Stimulated activated CD4-positive, alpha-beta T cell treated with anti-CD3 and anti-CD28 coated beads, Interleukin-15, amount 100 ng/mL, for 24 hours (primary cell): ENCODE measurements at regions not wholly inside any gene's neighbourhood (a gene's known extent, or its start where the extent isn't known, plus 50 kb on each side); places are given as distances from the start of the nearest gene placed in this dataset.

Experiments
- DNase-seq: peaks from one replicate; pipeline ENCODE4 v3.0.0-alpha.2; 2020

DNA sequence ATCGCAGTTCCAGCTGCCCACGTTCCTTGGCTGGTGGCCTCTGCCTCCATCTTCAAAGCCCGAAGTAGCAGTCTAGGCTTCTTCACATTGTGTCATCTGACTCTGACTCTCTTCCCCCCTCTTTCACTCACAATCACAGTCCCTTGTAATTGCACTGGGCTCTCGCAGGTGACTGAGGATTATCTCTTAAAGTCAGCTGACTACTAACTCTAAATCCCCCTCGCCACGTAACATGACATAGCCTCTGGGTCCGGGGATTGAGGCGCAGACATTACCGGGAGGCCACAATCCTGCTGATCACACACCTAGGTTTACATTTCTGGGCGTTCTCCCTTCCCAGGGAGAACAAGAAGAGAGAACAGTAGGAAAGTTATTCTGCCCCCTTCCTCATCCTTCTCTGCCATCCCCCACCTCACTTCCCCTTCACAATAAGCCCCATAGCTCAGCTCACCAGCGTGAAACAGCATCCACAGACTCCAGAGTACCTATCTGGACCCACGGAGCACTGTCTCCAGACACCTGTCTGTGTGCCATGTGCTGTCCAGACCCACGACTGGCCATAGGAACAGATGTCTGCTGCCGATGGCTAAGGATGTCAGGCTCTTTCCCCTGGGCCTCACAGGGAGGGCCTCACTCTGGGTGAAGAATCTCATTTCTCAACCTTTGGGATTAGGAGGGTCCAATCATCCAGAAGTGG is 64.3 kb upstream of the FZD7 start:
- DNase-seq = no peak

DNA sequence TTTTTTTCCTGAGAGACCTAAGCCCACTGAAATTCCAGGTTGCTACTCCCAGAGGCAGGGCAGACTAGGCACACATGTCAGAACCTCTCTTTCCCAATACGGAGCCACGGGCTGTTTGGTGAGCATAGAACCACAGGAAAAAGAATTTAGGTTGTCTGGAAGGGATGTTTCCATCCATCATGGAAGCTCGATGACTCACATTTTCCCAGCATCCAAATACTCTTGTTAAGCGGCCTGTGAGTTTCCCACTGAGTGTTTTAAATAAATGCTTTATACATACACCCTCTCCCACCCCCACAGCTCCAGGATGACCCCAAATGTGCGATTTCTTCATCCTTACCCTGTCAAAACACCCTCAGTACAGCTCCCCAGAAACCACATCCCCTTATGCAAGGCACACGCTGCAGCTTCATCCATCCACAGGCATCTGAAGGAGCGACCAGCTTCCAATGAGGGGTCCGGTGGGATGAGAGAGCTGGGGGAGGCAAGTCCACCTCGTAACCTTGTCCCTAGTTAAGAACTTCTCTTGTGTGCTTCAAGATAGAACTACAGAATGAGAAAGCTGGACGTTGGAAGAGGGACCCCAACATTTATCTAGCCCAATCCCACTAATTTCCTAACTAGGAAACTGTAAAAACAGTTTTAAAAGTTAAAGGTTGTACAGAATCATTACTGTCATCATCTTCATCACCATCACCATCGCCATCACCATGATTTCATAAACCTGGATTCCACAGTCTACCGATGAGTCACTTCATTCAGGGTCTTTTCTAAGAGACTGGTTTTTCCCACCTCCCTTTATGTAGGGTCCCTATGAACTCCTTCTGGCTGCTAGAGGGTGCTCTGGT is 63.5 kb upstream of the FZD7 start:
- DNase-seq = no peak

- no peak for DNase-seq
Observed at GRCh38 chr2:201970786-201971108, 62.9 kb upstream of the FZD7 start.

DNA sequence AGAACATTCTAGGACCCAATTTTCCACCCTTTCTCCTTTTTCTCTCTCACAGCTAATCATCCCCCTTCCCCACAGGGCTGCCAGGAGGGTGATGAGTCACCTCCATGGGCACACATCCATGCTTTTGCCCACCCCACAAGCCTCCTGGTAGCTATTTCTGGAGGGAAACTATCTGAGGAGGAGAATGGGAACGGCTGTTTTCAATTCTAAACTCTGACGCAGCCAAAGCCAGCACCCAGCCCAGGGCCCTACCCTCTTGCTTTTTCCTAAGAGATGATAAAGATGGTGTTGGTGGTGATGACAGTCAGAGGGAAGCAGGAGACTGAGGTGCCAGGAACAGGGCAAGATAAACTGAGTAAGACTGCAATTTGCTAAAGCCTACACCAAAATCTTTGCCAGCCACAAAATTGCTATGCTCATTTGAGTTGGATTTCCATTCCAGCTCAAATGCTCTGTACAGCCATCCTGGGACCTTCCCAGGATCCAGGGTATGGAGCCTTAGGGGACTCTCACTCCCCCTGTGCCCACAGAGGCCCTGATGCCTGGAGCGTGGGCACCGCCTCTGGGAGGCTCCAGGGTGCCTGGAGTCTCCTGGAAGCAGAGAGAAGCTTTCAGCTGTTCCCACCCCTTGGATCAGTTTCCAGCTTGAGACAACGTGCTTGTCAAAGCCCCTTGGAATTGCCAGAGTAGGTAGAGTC is 62.0 kb upstream of the FZD7 start:
- DNase-seq = no peak

DNA sequence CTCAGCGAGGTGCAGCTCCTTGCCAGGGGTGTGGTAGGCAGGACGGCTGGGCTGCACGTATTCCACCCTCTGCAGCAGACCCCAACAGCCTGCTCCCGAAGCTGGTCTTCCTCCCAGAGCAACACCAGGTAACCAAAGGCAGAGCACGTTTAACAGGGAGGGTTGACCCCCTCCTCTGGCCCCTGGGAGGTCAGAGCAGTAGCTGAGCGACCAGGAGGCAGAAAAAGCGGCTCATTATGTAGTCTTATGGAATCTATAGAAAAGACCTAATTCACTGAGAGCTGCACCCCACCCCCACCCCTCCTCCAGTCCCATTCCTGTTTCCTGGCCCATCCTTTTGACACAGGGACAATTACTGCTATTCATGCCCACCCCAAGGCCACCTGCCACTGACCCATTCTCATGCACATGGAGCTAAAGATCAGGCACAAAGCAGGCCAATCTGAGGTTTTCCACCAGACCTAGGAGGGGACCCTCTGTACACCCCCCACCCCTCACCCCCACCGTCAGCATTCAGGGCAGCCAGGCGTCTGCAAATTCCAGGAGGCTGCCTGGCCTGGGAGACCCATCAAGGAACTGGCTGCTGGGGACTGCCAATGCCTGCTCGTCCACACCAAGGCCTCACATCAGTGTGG is 60.9 kb upstream of the FZD7 start:
- no peak for DNase-seq

GRCh38 chr2:201973305-201973928 is 60.2 kb upstream of the FZD7 start:
- no peak for DNase-seq

DNA sequence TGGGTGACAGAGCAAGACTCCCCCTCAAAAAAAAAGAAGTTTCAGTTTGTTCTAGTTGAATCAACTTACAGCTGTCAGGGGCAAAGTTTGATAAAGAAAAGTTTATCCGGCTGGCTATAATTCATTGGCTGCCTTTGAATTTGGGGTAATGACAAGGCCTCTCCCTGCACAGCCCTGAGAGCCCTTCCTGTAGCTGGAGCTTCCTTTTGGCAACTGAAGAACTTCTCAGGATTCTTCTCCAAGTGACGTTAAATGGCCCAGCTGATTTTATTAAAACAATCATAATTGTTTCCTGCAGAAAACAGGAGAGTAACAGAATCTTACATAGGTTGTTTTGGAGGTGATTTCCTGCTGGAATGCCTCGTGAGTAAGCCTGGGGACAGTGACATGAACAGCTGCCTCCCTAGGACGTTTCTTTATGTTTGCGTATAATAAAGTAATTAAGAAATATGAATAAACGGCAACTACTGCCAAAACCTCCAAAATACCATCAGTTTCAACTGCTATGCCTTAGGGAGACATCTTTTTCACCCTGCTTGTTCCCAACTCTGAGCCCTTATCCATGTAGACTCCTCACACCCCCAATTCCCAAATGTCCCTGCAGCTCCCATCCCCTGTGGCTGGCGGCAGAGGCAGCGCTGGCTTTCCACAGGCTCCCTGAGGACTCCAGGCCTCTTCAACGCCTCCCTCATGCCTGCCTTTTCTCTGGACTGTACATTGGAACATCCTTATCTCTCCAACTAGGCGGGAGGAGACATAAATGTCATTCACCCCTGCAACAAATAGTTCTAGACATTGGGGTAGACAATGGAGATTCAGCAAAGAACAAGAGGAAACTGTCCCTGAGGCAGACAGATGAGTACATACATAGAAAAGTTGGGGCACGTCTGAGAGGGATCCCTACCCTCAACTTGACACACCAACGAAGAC is 59.2 kb upstream of the FZD7 start:
- no peak for DNase-seq

GRCh38 chr2:201975434-201975833 is 58.2 kb upstream of the FZD7 start:
- DNase-seq = no peak

- no peak for DNase-seq
Observed at GRCh38 chr2:201975964-201976612, 57.6 kb upstream of the FZD7 start.

DNA sequence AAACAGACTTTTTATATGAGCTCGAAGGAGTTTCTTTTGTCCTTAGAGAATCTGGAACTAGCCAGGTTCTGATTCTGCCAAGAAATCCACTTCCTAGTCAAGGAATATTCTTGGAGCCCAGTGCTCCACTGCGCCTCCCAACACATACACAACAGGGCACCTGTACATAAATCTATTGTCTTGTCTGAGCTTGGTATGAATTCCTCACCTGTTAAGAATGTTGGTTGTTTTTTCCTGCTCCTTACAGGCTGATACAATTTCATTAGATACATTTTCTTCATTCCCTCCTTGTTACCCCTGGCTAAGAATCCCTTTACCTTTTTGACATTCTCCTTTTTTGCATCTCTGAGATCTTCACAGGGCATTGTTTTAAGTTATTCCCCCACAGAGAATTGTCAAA is 56.0 kb upstream of the FZD7 start:
- no peak for DNase-seq

GRCh38 chr2:201978333-201978732 is 55.3 kb upstream of the FZD7 start:
- no peak for DNase-seq

- no peak for DNase-seq
Observed at GRCh38 chr2:201978986-201979385, 54.7 kb upstream of the FZD7 start.

DNA sequence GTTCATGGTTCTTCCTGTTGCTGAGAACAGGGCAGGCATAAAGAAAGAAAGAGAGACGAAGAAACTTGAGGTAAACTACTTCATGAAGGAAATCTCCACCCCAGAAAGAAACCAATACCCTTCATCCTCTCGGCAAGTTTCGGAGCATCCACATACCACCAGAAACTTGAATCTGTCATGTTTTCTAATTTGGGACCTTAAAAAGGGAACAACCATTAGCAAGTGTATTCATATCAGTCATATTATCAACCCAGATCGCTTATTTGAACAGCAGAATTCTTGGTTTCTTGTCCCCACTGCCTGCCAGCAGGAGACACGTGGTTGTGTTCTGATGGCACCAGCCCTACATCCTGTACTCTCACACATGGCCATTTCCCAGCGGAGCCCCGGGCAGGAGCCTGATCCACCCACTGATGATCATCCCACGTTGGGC is 53.2 kb upstream of the FZD7 start:
- no peak for DNase-seq

- no peak for DNase-seq
Observed at GRCh38 chr2:201980946-201981345, 52.7 kb upstream of the FZD7 start.

DNA sequence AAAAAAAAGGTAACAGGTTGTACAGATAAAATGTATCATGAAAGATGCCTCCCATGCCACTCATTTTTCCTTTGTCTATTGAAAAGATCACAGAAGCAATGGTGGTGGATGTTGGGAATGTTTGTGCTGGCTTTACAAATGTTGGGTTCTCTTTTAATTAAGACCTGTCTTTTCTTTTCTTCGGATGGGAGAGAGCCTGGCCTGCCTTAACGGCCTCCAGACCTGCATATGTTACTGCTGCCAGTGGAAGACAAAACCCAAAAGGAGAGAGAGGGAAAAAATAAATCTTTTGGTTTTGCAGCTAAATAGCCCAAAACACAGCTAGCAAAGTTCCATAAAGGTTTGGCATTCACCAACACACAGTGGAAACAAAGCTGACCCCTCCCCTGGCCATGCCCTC is 50.5 kb upstream of the FZD7 start:
- no peak for DNase-seq

GRCh38 chr2:201983800-201984199 is 49.9 kb upstream of the FZD7 start:
- no peak for DNase-seq
